PC-9 (cell line): ENCODE measurements at regions not wholly inside any gene's neighbourhood (a gene's known extent, or its start where the extent isn't known, plus 50 kb on each side); places are given as distances from the start of the nearest gene placed in this dataset.

ENCODE experiments used
- BruUV-seq: library from RNA; stranded (reverse); fragments of 400-500 nt; replicated peaks from 2 replicates; lab custom pipeline; 2021; lab: Mats Ljungman, UMichigan
- CTCF ChIA-PET: fragments of 300-600 bp; sonication (Branson Sonifier 250); formaldehyde crosslinking; loops from one replicate; lab custom pipeline; 2022; ENCODE audit warnings: antibody characterized with exemption; lab: Charles Lee
- POLR2A ChIA-PET: fragments of 300-600 bp; sonication (Branson Sonifier 250); formaldehyde crosslinking; loops from one replicate; lab custom pipeline; 2022; ENCODE audit warnings: antibody characterized with exemption; ENCODE audit not compliant: unreplicated experiment; lab: Charles Lee
- DNase-seq, 2 experiments: peaks; one replicate each; pipeline versions ENCODE4 v3.0.0 to v3.0.0-alpha.2; 2015 to 2022; ENCODE audit warnings: mixed read lengths in 1 of 2
- H2AFZ ChIP-seq: fragments of 200-600 bp; sonication (generic); 2 replicates; pipeline ENCODE4 v1.8.1; 2017; ENCODE audit warnings: antibody characterized with exemption
- H3F3A ChIP-seq: fragments of 200-600 bp; sonication (generic); 2 replicates; pipeline ENCODE4 v1.8.1; 2017; ENCODE audit warnings: antibody characterized with exemption, mild to moderate bottlenecking, low read depth; ENCODE audit not compliant: insufficient read depth
- H3K27ac ChIP-seq: fragments of 200-600 bp; sonication (generic); 2 replicates; pipeline ENCODE4 v1.6.1; 2016; ENCODE audit warnings: mixed run types
- H3K27me3 ChIP-seq: fragments of 200-600 bp; sonication (generic); 2 replicates; pipeline ENCODE4 v1.6.1; 2016; ENCODE audit warnings: low read depth, mixed run types; ENCODE audit not compliant: insufficient read depth
- H3K36me3 ChIP-seq: fragments of 200-600 bp; sonication (generic); 2 replicates; pipeline ENCODE4 v1.6.1; 2016; ENCODE audit warnings: low read depth, mixed run types
- H3K4me1 ChIP-seq: fragments of 200-600 bp; sonication (generic); replicated peaks from 2 replicates; pipeline ENCODE4 v1.6.1; 2016; ENCODE audit warnings: mixed run types; ENCODE audit not compliant: insufficient read depth
- H3K4me2 ChIP-seq: fragments of 200-600 bp; sonication (generic); 2 replicates; pipeline ENCODE4 v1.6.1; 2017; ENCODE audit warnings: mixed run types
- H3K4me3 ChIP-seq: fragments of 200-600 bp; sonication (generic); 2 replicates; pipeline ENCODE4 v1.6.1; 2016; ENCODE audit warnings: mixed run types
- H3K79me2 ChIP-seq: fragments of 200-600 bp; sonication (generic); 2 replicates; pipeline ENCODE4 v1.6.1; 2017; ENCODE audit warnings: low read depth, mixed run types
- H3K9me2 ChIP-seq: fragments of 200-600 bp; sonication (generic); 2 replicates; pipeline ENCODE4 v1.8.1; 2017; ENCODE audit warnings: mild to moderate bottlenecking; ENCODE audit not compliant: insufficient read depth
- H3K9me3 ChIP-seq: fragments of 200-600 bp; sonication (generic); 2 replicates; pipeline ENCODE4 v1.8.1; 2016; ENCODE audit warnings: low read depth; ENCODE audit not compliant: insufficient read depth
- H4K20me1 ChIP-seq: fragments of 200-600 bp; sonication (generic); 2 replicates; pipeline ENCODE4 v1.8.1; 2017; ENCODE audit not compliant: insufficient read depth
- CTCF ChIP-seq: fragments of 200-600 bp; sonication (generic); conservative IDR thresholded peaks from 2 replicates; pipeline ENCODE4 v1.6.1; 2017; ENCODE audit warnings: mixed run types, antibody characterized with exemption, mild to moderate bottlenecking, moderate library complexity
- EZH2 ChIP-seq: fragments of 200-600 bp; sonication (generic); IDR thresholded peaks from 2 replicates; pipeline ENCODE4 v1.8.0; 2017; ENCODE audit warnings: antibody characterized with exemption, low read depth
- intact Hi-C: fragments of 100-400 bp; cut with micrococcal nuclease; formaldehyde crosslinking; loops from one replicate; pipeline ENCODE4 v1.10.0; 2022; ENCODE audit not compliant: unreplicated experiment

- Histone ChIP-seq H4K20me1 (no peaks in the 10 kb centered on the region), H3K4me3 (no peak overlapping the region), H3K4me1 (no peaks in the 10 kb centered on the region), H3K4me2 (no peak overlapping the region), H2AFZ (no peak overlapping the region), H3F3A (no peaks in the 10 kb centered on the region), H3K9me3 (no peaks in the 10 kb centered on the region; the same call in 1 of the 2 replicates), H3K27ac (no peak overlapping the region), H3K36me3 (no peaks in the 10 kb centered on the region), H3K9me2 (no peaks in the 10 kb centered on the region), H3K27me3 (no peaks in the 10 kb centered on the region), H3K79me2 (no peaks in the 10 kb centered on the region)
- intact Hi-C loops, result no loop called here
- DNase-seq, result no peak
- TF ChIP-seq EZH2, result no peak
- ChIA-PET CTCF (no interaction called here), POLR2A (no interaction called here)
- no TSS peak for BruUV-seq
These were observed 253.2 kb downstream of the POLR1F start for GRCh38 chr7:19455623-19456022.

DNA sequence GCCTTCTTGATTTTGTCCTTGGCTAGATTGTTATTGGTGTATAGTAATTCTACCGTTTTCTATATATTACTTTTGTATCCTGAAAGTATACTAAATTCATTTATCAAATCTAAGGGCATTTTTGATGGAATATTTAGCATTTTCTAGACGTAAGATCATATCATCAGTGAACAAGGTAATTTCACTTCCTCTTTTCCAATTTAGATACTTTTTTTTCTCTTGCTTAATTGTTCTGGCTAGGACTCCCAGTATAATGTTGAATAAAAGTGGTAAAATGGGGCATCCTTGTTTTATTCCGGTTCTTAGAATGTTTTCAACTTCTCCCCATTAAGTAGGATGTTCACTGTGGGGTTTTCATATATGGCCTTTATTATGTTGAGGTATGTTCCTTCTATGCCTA lies 260.7 kb downstream of the POLR1F start:
- ChIA-PET CTCF (no interaction called here), POLR2A (no interaction called here)
- no peaks in the 10 kb centered on the region for H3F3A ChIP-seq
- no peaks in the 10 kb centered on the region for H4K20me1 ChIP-seq
- no peaks in the 10 kb centered on the region for H3K4me1 ChIP-seq
- H3K79me2 ChIP-seq, result no peaks in the 10 kb centered on the region
- H3K4me3 ChIP-seq, result no peak overlapping the region
- no peaks in the 10 kb centered on the region for H3K27me3 ChIP-seq
- TF ChIP-seq CTCF (no peak), EZH2 (no peak)
- no peaks in the 10 kb centered on the region for H3K9me3 ChIP-seq
- H3K9me2 ChIP-seq, result no peaks in the 10 kb centered on the region
- no peak overlapping the region for H2AFZ ChIP-seq
- no peaks in the 10 kb centered on the region for H3K36me3 ChIP-seq
- no peak for DNase-seq
- no TSS peak for BruUV-seq
- intact Hi-C loops, result no loop called here
- no peak overlapping the region for H3K27ac ChIP-seq
- H3K4me2 ChIP-seq, result no peak overlapping the region

DNA sequence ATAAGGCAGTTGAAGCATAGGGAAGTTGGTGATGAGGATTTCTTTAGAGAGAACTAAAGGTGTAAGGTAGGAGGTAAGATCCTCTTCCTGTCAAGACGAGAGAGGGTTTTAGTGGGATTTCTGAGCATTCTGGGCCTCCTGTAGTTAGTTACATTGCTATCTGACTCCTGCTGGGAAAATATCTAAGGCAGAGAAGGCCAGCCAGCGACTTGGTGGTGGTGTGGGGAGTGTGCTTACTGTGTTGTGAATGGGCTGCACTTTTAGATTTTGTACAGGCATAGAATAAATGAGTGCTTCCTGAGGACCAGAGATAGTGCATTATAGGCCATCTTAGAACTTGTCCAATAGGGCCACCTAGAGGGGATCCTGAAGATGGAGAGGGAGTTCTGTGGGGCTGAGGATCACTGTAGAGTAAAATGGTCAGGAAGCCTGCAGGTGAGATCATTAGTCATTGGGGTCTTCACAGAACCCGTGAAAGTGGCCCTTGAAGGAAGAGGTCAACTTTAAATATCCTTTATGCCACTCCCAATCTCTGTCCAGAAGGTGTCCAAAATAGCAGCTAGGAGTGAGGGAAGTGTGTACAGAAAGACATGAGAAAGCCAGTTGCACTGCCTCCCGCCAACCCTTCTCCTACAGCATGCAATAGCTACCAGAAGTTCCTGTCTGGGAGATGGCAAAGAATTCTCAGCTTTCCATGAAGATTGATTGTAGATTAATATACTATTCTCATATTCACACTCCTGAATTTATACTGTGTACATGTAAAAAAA lies 266.6 kb downstream of the POLR1F start:
- TF ChIP-seq EZH2, result no peak
- peak; percentile 61 for TF ChIP-seq CTCF
- Histone ChIP-seq H3K27ac (no peak overlapping the region), H3K4me3 (no peak overlapping the region), H3K4me1 (no peaks in the 10 kb centered on the region), H3K27me3 (no peaks in the 10 kb centered on the region), H3K9me2 (no peaks in the 10 kb centered on the region; the same call in 1 of the 2 replicates), H3K79me2 (no peaks in the 10 kb centered on the region), H3F3A (no peaks in the 10 kb centered on the region), H3K9me3 (no peaks in the 10 kb centered on the region), H3K36me3 (no peaks in the 10 kb centered on the region), H4K20me1 (no peaks in the 10 kb centered on the region), H2AFZ (no peak overlapping the region), H3K4me2 (no peak overlapping the region)
- ChIA-PET POLR2A (no interaction called here), CTCF (interaction anchor here (0.6 kb wide), 1 partner anchor 1089 kb away, joined by 3 read pairs; no protein-coding TSS in a partner anchor)
- intact Hi-C loops, result loop anchor here (2.0 to 5.0 kb wide), 3 partner anchors 319 to 1090 kb away; no protein-coding TSS in a partner anchor
- BruUV-seq, result no TSS peak
- DNase-seq, result peak in 1 of 2 experiments; percentile 18
